RWPE1 (cell line): ENCODE measurements at regions not wholly inside any gene's neighbourhood (a gene's known extent, or its start where the extent isn't known, plus 50 kb on each side); places are given as distances from the start of the nearest gene placed in this dataset.
A peak's percentile ranks its signal among the peaks of the same experiment; 100 is the strongest.

ENCODE experiments used
- CTCF ChIA-PET: fragments of 350-600 bp; sonication (Branson Sonifier 250); formaldehyde crosslinking; extraction: SDS; loops from one replicate; lab custom pipeline; 2021; lab: Yijun Ruan, JAX
- POLR2A ChIA-PET: fragments of 400-600 bp; formaldehyde crosslinking; extraction: SDS; loops from one replicate; lab custom pipeline; 2020; ENCODE audit warnings: antibody characterized with exemption; ENCODE audit not compliant: low non-redundant PET; lab: Yijun Ruan, JAX
- DNase-seq: peaks from one replicate; pipeline ENCODE4 v3.0.0; 2012; ENCODE audit warnings: low spot score
- H3K27ac ChIP-seq: fragments of 450-650 bp; 2 replicates; pipeline ENCODE4 v1.5.1; 2017
- TF ChIP-seq, protein P1 (sequence below): fragments of 450-650 bp; conservative IDR thresholded peaks from 2 replicates; pipeline ENCODE4 v1.5.1; 2017; ENCODE audit warnings: low read depth, mild to moderate bottlenecking

DNA sequence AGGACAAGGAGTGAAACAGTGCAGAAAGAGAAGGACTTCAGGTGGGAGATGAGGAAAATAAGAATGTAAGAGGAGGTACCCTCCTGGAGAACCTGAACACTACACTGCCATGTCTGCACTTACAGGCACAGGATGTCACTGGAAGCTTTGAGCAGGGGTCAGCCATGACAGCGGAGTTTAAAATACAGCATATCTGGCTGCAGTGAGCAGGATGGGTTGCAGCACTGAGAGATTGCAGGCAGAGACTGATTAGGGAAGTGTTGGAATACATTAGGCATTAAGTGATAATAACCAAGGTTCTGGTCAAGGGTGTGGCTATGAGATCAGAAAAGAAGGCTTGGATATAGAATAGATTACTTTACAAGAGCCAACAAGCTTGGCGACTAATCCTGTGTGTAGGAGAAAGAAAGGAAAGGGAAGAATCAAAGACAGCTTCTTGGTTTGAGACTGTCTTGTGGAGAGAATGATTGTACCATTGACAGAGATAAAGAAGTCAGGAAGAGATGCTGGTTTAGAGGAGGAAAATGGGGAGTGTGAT is 171.1 kb upstream of the RBMS1 start:
- CTCF ChIA-PET, result no interaction called here
- TF ChIP-seq, protein P1, sequence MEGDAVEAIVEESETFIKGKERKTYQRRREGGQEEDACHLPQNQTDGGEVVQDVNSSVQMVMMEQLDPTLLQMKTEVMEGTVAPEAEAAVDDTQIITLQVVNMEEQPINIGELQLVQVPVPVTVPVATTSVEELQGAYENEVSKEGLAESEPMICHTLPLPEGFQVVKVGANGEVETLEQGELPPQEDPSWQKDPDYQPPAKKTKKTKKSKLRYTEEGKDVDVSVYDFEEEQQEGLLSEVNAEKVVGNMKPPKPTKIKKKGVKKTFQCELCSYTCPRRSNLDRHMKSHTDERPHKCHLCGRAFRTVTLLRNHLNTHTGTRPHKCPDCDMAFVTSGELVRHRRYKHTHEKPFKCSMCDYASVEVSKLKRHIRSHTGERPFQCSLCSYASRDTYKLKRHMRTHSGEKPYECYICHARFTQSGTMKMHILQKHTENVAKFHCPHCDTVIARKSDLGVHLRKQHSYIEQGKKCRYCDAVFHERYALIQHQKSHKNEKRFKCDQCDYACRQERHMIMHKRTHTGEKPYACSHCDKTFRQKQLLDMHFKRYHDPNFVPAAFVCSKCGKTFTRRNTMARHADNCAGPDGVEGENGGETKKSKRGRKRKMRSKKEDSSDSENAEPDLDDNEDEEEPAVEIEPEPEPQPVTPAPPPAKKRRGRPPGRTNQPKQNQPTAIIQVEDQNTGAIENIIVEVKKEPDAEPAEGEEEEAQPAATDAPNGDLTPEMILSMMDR, result no peak
- no peak for DNase-seq
- POLR2A ChIA-PET, result no interaction called here
- no peak overlapping the region for H3K27ac ChIP-seq

DNA sequence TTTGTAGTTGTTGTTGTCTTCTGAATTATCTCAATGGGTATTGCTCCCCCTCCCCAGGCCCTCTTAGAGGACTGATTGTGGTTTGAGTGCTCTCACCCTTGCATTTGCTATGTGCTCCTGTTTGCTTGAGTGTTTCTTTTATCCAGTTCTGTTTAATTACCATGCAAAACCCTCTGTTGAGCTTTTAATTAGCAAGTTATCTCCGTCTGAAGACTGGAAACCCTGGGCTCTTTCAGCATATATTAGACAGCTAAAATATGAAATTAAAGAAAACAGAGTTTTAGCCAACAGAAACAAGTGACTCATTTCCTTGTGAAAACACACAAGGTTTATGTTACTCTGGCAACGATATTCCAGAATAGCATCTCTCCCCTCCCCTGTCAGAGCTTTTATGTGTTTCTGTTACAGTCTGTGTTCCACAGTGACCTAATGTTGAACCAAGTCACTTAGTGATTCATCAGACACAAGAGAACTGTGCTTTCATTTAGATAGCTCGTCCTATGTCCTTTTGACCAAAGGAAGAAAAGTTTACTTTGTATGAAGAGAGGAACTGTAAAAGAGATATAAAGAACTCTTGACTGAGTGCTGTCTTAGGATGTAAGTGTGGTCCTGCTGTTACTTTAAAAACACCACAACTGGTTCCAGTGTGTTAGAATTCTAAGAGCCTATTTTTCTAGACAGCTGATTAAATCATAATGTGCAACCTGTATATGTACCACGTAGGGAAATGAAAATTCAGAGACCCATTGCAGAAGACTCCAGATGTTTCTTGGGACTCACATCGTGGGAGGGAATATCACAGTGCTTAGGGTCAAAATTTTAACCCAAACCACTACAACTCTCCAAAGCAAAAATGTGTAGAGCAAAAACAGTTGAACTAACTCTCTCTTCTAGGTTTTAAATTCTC is 172.8 kb upstream of the RBMS1 start:
- DNase-seq, result peak; percentile 86
- TF ChIP-seq, protein P1, result no peak
- CTCF ChIA-PET, result interaction anchor here (0.6 to 0.8 kb wide), 3 partner anchors 21 to 470 kb away, joined by 3 to 4 read pairs (median 3); no protein-coding TSS in a partner anchor
- no peak overlapping the region for H3K27ac ChIP-seq
- POLR2A ChIA-PET, result no interaction called here

DNA sequence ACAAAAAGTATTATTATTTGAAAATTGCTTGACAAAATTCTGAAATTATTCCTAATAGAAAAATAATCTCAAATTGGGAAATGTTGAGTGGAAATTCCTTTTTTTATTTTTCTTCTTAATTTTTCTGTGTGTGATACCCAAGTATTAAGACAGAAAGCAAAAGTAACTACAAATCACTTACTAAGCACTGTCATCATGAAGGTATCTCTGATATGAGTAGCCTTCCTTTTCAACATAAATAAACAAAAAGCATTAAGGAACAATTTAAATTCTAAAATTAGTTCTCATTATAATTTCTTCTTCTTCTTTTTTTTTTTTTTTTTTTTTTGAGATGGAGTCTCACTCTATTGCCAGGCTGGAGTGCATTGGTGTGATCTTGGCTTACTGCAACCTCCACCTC is 174.2 kb upstream of the RBMS1 start:
- H3K27ac ChIP-seq, result no peak overlapping the region
- ChIA-PET POLR2A (no interaction called here), CTCF (no interaction called here)
- DNase-seq, result no peak
- TF ChIP-seq, protein P1, result no peak

DNA sequence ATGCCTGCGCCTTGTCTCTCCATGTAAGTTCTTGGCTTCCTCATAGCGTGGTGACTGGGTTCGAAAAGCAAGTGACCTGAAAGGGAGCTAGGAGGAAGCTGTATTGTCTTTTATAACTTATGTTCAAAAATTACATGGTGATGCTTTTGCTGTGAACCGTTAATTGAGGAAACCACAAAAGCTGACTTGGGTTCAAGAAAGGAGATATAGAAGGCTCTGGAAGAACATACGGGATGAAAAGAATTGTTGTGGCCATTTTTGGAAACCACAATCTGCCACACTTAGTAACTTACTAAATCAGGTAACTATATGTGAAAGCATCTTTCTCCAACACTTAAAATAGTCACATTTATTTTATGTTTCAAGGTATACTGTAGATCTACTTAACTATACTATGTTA is 177.0 kb upstream of the RBMS1 start:
- H3K27ac ChIP-seq, result no peak overlapping the region
- POLR2A ChIA-PET, result no interaction called here
- TF ChIP-seq, protein P1, result no peak
- DNase-seq, result no peak
- CTCF ChIA-PET, result no interaction called here

DNA sequence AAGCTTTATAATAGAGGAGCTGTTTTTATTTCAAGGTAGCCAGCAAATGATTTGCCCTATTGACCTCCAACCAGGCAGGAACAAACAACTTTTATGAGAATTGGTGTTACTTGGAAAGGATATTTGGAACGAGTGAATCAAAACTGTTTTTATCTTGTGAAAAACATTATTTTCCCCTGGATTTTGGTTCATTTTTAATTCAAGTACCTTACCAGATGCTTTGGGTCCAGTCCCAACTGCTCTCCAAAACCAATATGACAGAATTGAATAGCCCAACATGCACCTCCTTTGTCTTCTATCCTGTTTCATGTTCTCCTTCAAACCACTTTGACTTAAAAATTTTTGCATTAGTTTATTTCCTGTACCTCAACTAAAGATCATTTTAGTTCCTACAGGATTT is 178.6 kb upstream of the RBMS1 start:
- ChIA-PET POLR2A (no interaction called here), CTCF (no interaction called here)
- no peak overlapping the region for H3K27ac ChIP-seq
- DNase-seq, result no peak
- TF ChIP-seq, protein P1, result no peak

DNA sequence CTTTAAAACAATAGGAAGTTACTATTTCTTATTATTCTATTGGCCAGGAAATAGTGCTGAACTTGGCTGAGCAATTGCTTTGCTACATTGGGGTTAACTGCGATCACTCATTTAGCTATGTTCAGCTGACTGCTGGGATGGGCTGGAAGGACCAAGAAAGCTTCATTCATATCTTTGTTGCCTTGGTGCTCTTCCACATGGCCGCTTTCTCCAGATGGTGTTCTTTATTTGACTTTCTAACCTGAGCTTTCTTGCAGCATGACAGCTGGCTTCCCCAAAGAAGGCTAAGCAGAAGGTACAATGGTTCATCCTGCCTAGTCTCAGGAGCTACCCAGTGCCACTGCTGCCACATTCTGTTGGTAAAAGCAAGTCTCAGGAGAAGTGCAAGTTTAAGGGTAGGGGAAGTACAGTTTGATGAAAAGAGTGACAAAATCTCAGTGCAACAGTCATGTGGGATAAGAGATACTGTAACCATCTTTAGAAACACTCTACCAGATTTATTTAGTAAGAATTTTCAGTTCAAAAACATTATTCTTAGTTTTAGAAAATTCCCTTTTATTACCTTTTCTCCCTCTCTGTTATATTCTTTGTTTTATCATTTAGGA is 180.6 kb upstream of the RBMS1 start:
- ChIA-PET CTCF (no interaction called here), POLR2A (no interaction called here)
- no peak for DNase-seq
- no peak overlapping the region for H3K27ac ChIP-seq
- TF ChIP-seq, protein P1, result no peak
